ENCODE measurements at regions not wholly inside any gene's neighbourhood (a gene's known extent, or its start where the extent isn't known, plus 50 kb on each side); places are given as distances from the start of the nearest gene placed in this dataset.

GRCh38 chr2:67725731-67726130, 328.6 kb downstream of the ETAA1 start:
- TF ChIP-seq POLR2A (IDR thresholded peaks at IDR 0.05) (no peak), CTCF (IDR thresholded peaks at IDR 0.05) (no peak), EP300 (IDR thresholded peaks at IDR 0.05; ENCODE audit: low read depth) (no peak), POLR2AphosphoS5 (IDR thresholded peaks at IDR 0.05) (no peak)

All from transverse colon (tissue), 4 donors.